ENCODE measurements at regions not wholly inside any gene's neighbourhood (a gene's known extent, or its start where the extent isn't known, plus 50 kb on each side); places are given as distances from the start of the nearest gene placed in this dataset.

GRCh38 chr7:131723926-131724325 is 167.5 kb upstream of the PODXL start:
- TF ChIP-seq CTCF (conservative IDR thresholded peaks at IDR 0.05; ENCODE audit: low read length) (no peak), EZH2phosphoT487 (IDR thresholded peaks at IDR 0.05; ENCODE audit: borderline replicate concordance) (no peak)
